Panc1 (cell line): ENCODE measurements at regions not wholly inside any gene's neighbourhood (a gene's known extent, or its start where the extent isn't known, plus 50 kb on each side); places are given as distances from the start of the nearest gene placed in this dataset.

Source experiments
- ATAC-seq: fragments of 200-7000 bp; cut with Tn5 transposase; 2 replicates; pipeline ENCODE4 v1.9.1; 2020; ENCODE audit warnings: mild to moderate bottlenecking, moderate library complexity
- BruUV-seq: library from RNA; stranded (reverse); fragments of 400-500 nt; replicated peaks from 2 replicates; lab custom pipeline; 2021; lab: Mats Ljungman, UMichigan
- CTCF ChIA-PET: fragments of 300-600 bp; sonication (Branson Sonifier 250); formaldehyde crosslinking; loops from one replicate; lab custom pipeline; 2022; ENCODE audit warnings: antibody characterized with exemption; lab: Charles Lee
- POLR2A ChIA-PET: fragments of 300-600 bp; sonication (Branson Sonifier 250); formaldehyde crosslinking; loops from one replicate; lab custom pipeline; 2022; ENCODE audit warnings: antibody characterized with exemption; lab: Charles Lee
- DNase-seq: peaks from one replicate; pipeline ENCODE4 v3.0.0-alpha.2; 2010; ENCODE audit warnings: low read depth, low spot score
- H3K27ac ChIP-seq: 2 replicates; pipeline ENCODE4 v1.5.1; 2011; ENCODE audit warnings: mild to moderate bottlenecking, low read length, inconsistent platforms
- H3K27me3 ChIP-seq: fragments of 200-500 bp; sonication (Bioruptor generic); 2 replicates; pipeline ENCODE4 v1.6.0; 2014; ENCODE audit warnings: low read length, inconsistent platforms; ENCODE audit not compliant: control insufficient read depth, insufficient read depth
- H3K36me3 ChIP-seq: fragments of 200-500 bp; sonication (Bioruptor generic); 2 replicates; pipeline ENCODE4 v1.5.1; 2014; ENCODE audit warnings: inconsistent platforms, mild to moderate bottlenecking, low read length, moderate library complexity; ENCODE audit not compliant: control insufficient read depth, insufficient read depth
- H3K4me1 ChIP-seq: 2 replicates; pipeline ENCODE4 v1.5.1; 2011; ENCODE audit warnings: inconsistent platforms, mild to moderate bottlenecking, low read length, moderate library complexity; ENCODE audit not compliant: control insufficient read depth, insufficient read depth
- H3K4me3 ChIP-seq, 2 experiments: 2 replicates each; pipeline ENCODE4 v1.5.1; 2011 to 2012; ENCODE audit warnings: low read depth in 2 of 2, low read length in 2 of 2, mild to moderate bottlenecking in 2 of 2, inconsistent platforms in 1 of 2, moderate library complexity in 1 of 2
- H3K9me3 ChIP-seq: fragments of 200-500 bp; sonication (Bioruptor generic); 2 replicates; pipeline ENCODE4 v1.5.1; 2014; ENCODE audit warnings: low read depth, mild to moderate bottlenecking, inconsistent platforms, low read length, moderate library complexity; ENCODE audit not compliant: control insufficient read depth, insufficient read depth
- CTCF ChIP-seq: fragments of 450-650 bp; IDR thresholded peaks from 2 replicates; pipeline ENCODE4 v1.5.1; 2017; ENCODE audit warnings: mild to moderate bottlenecking
- POLR2AphosphoS5 ChIP-seq: IDR thresholded peaks from 2 replicates; pipeline ENCODE4 v1.6.1; 2012; ENCODE audit warnings: mild to moderate bottlenecking, low read depth, low read length, moderate library complexity
- REST ChIP-seq, 2 experiments: IDR thresholded peaks; 2 replicates each; pipeline ENCODE4 v1.6.1; 2011 to 2012; ENCODE audit warnings: low read depth in 2 of 2, control low read depth in 1 of 2, low read length in 1 of 2, mild to moderate bottlenecking in 1 of 2, moderate library complexity in 1 of 2; ENCODE audit not compliant: insufficient read depth in 1 of 2
- SIN3A ChIP-seq: IDR thresholded peaks from 2 replicates; pipeline ENCODE4 v1.6.1; 2012; ENCODE audit warnings: low read depth, mild to moderate bottlenecking, low read length, moderate library complexity, borderline replicate concordance; ENCODE audit not compliant: insufficient read depth
- TCF7L2 ChIP-seq: IDR thresholded peaks from 2 replicates; pipeline ENCODE4 v1.6.1; 2011; ENCODE audit warnings: mild to moderate bottlenecking, low read depth, low read length, inconsistent platforms
- in situ Hi-C: cut with HindIII; loops from 2 replicates; pipeline ENCODE4 v1.10.0; 2016; ENCODE audit warnings: low sequenced_read_pairs, low pct_unique_long_range_greater_than_20kb
- intact Hi-C: fragments of 100-400 bp; cut with micrococcal nuclease; formaldehyde crosslinking; loops from one replicate; pipeline ENCODE4 v1.10.0; 2022; ENCODE audit not compliant: unreplicated experiment

GRCh38 chr6:141744971-141745370, 387.8 kb upstream of the GJE1 start:
- POLR2A ChIA-PET: no interaction called here
- H3K36me3 ChIP-seq: no peaks in the 10 kb centered on the region
- H3K9me3 ChIP-seq: no peaks in the 10 kb centered on the region
- DNase-seq (no peak), ATAC-seq (no peak)
- CTCF ChIA-PET: no interaction called here
- H3K27ac ChIP-seq: no peak overlapping the region
- no peaks in the 10 kb centered on the region for H3K27me3 ChIP-seq
- no peak overlapping the region for H3K4me3 ChIP-seq
- BruUV-seq: no TSS peak
- no peaks in the 10 kb centered on the region for H3K4me1 ChIP-seq
- no peak for TF ChIP-seq CTCF
- no peak for TF ChIP-seq REST (IDR thresholded peaks at IDR 0.05; ENCODE audit: insufficient read depth in 1 of 2, low read depth in 2 of 2, low read length in 1 of 2)
- no peak for TF ChIP-seq TCF7L2
- no peak for TF ChIP-seq SIN3A
- no peak for TF ChIP-seq POLR2AphosphoS5
- intact Hi-C loops: no loop called here
- in situ Hi-C loops: no loop called here

GRCh38 chr6:141744194-141744925, 388.4 kb upstream of the GJE1 start:
- POLR2A ChIA-PET: no interaction called here
- DNase-seq (no peak), ATAC-seq (no peak)
- no peaks in the 10 kb centered on the region for H3K9me3 ChIP-seq
- intact Hi-C loops (no loop called here), in situ Hi-C loops (no loop called here)
- no peaks in the 10 kb centered on the region for H3K36me3 ChIP-seq
- CTCF ChIA-PET: no interaction called here
- H3K4me3 ChIP-seq: no peak overlapping the region
- H3K27me3 ChIP-seq: no peaks in the 10 kb centered on the region
- no peaks in the 10 kb centered on the region for H3K4me1 ChIP-seq
- no peak overlapping the region for H3K27ac ChIP-seq
- TF ChIP-seq SIN3A (no peak), TCF7L2 (no peak), REST (IDR thresholded peaks at IDR 0.05; ENCODE audit: insufficient read depth in 1 of 2, low read depth in 2 of 2, low read length in 1 of 2) (no peak), POLR2AphosphoS5 (no peak), CTCF (no peak)
- BruUV-seq: no TSS peak
